DOHH2 (cell line): ENCODE measurements at regions not wholly inside any gene's neighbourhood (a gene's known extent, or its start where the extent isn't known, plus 50 kb on each side); places are given as distances from the start of the nearest gene placed in this dataset.
A peak's percentile ranks its signal among the peaks of the same experiment; 100 is the strongest.

Experiments used
- CTCF ChIP-seq: fragments of 200-600 bp; sonication (generic); IDR thresholded peaks from one replicate; pipeline ENCODE4 v1.5.1; 2014; ENCODE audit warnings: antibody characterized with exemption, mild to moderate bottlenecking, low read depth, low read length; ENCODE audit not compliant: poor library complexity, severe bottlenecking
- EZH2phosphoT487 ChIP-seq: fragments of 200-600 bp; sonication (generic); IDR thresholded peaks from 2 replicates; pipeline ENCODE4 v1.6.1; 2017; ENCODE audit warnings: borderline replicate concordance, mild to moderate bottlenecking, antibody characterized with exemption, low read length, moderate library complexity, mixed read lengths

DNA sequence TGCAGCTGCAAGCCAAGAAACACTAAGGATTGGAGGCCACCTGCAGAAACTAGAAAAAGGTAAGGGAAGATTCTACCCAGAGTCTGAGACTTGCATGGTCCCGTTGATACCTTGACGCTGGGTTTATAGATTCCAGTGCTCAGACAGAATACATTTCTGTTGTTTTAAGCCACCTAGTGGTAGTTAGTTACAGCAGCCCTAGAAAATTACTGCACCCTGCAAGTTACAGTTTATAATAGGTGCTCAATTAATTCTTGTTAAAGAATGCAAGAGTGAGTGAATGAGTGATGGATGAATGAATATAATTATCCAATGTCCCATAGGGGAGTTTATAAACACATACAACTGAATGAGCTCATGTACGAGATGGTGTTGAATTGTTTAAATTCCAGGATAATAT lies 453.1 kb upstream of the SLC35B3 start:
- TF ChIP-seq CTCF, result peak; percentile 55
- no peak for TF ChIP-seq EZH2phosphoT487
